Activated naive CD4-positive, alpha-beta T cell treated with anti-CD3 and anti-CD28 coated beads for 36 hours (primary cell): ENCODE measurements at regions not wholly inside any gene's neighbourhood (a gene's known extent, or its start where the extent isn't known, plus 50 kb on each side); places are given as distances from the start of the nearest gene placed in this dataset.

Experiments
- CTCF ChIA-PET: fragments of 350-600 bp; sonication (Branson Sonifier 250); formaldehyde crosslinking; loops from one replicate; lab custom pipeline; 2021; ENCODE audit warnings: antibody characterized with exemption; lab: Charles Lee
- DNase-seq: peaks from one replicate; pipeline ENCODE4 v3.0.0-alpha.2; 2020
- H3K27ac Mint-ChIP-seq: one replicate; pipeline ENCODE4 v1.8.0; 2021; ENCODE audit warnings: mild to moderate bottlenecking, mixed read lengths
- H3K27me3 Mint-ChIP-seq: one replicate; pipeline ENCODE4 v1.8.0; 2021; ENCODE audit warnings: low read depth, mixed read lengths
- H3K36me3 Mint-ChIP-seq: one replicate; pipeline ENCODE4 v1.8.0; 2021; ENCODE audit warnings: low read depth, mixed read lengths
- H3K4me1 Mint-ChIP-seq: one replicate; pipeline ENCODE4 v1.8.0; 2021; ENCODE audit warnings: low read depth, mixed read lengths
- H3K4me3 Mint-ChIP-seq: one replicate; pipeline ENCODE4 v1.8.0; 2021; ENCODE audit warnings: mild to moderate bottlenecking, moderate library complexity, mixed read lengths
- H3K9me3 Mint-ChIP-seq: one replicate; pipeline ENCODE4 v1.8.0; 2021; ENCODE audit warnings: mixed read lengths
- intact Hi-C: fragments of 100-400 bp; cut with micrococcal nuclease; formaldehyde crosslinking; loops from one replicate; pipeline ENCODE4 v1.15.1; 2023

DNA sequence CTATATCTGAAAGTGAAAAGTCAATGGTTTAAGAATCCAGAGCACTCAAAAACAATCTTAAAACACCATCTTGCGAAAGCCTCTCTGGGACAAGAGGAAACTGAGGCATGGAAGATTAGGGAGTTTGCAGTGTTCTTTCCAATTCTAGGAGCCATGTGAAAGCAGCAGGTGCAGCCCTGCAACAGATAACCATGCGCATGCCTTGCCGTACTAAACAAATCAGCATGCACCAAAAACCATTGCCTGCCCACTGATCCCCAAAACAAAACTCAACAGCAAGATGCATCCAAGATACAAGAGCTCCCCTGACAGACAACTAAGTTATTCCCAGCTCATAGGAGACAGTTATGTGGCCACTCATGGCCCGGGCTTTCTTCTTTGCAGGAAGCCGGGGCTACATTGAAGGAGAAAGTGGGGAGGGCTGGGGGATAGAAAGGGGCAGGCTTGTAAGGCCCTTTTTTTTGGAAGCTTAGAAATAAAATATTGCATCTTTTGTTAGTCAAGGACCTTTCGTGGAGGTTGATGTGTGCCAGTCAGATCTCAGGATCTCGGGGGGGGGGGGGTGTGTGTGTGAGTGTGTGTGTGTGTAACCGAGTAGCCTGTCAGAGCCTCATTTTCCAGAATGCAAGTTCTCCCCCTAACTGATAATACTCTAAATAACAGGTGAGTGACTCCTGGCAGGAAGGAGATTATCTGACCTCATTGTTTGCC lies 178.4 kb downstream of the MBOAT1 start:
- no peaks in the 10 kb centered on the region for H3K36me3 Mint-ChIP-seq
- H3K9me3 Mint-ChIP-seq: no peaks in the 10 kb centered on the region
- peaks cover 26% of the 10 kb centered on the region for H3K27me3 Mint-ChIP-seq
- intact Hi-C loops: no loop called here
- CTCF ChIA-PET: no interaction called here
- no peaks in the 10 kb centered on the region for H3K4me1 Mint-ChIP-seq
- H3K4me3 Mint-ChIP-seq: no peak overlapping the region
- DNase-seq: no peak
- H3K27ac Mint-ChIP-seq: no peak overlapping the region

DNA sequence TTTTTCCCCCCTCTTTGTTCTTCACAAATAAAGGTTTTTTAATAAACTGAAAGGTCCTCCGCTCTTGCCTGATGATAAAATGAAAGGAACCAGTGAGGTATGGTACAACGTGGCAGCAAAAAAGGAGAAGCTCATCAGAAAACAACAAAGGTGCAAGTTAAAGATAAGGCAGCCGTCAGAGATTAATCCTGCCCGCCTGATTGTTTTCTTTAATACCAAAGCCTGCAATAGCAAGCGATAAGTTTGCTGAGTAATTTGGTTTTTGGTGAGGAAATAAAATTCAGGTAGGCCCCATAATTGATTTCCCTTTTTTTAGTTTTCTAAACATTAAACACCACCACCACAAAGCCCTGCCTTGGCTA lies 177.9 kb downstream of the MBOAT1 start:
- DNase-seq: no peak
- Mint-ChIP-seq H3K27ac (no peak overlapping the region), H3K4me3 (no peak overlapping the region), H3K36me3 (no peaks in the 10 kb centered on the region), H3K27me3 (peaks cover 26% of the 10 kb centered on the region), H3K4me1 (no peaks in the 10 kb centered on the region), H3K9me3 (no peaks in the 10 kb centered on the region)
- intact Hi-C loops: no loop called here
- CTCF ChIA-PET: no interaction called here

DNA sequence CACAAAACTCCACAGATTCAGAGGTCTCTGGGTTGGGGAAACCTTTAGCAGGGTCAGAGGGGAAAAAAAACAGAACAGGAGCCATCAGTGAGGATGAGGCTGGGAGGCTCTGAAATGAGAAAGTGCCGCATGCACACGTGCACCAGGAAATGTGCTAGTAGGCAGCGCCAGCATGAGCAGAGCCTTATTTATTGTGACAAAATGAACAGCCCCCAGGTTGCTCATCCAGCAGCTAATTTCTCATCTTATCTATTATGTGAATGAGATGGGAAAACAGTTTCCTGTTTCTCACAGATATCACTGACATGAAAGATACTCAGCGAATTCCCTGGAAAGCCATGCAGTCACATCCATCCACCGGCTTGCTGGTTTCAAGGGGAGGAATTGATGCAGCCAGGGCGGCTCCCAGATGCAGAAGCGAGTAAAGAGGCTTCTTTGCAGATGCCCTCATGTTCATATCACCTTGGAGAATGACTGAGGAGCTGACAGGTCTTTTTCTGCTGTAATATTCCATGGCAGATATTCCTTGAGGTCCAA lies 176.1 kb downstream of the MBOAT1 start:
- DNase-seq: no peak
- intact Hi-C loops: no loop called here
- H3K36me3 Mint-ChIP-seq: no peaks in the 10 kb centered on the region
- no peaks in the 10 kb centered on the region for H3K9me3 Mint-ChIP-seq
- no peak overlapping the region for H3K27ac Mint-ChIP-seq
- no peaks in the 10 kb centered on the region for H3K4me1 Mint-ChIP-seq
- no peak overlapping the region for H3K4me3 Mint-ChIP-seq
- CTCF ChIA-PET: no interaction called here
- peaks cover 20% of the 10 kb centered on the region for H3K27me3 Mint-ChIP-seq

DNA sequence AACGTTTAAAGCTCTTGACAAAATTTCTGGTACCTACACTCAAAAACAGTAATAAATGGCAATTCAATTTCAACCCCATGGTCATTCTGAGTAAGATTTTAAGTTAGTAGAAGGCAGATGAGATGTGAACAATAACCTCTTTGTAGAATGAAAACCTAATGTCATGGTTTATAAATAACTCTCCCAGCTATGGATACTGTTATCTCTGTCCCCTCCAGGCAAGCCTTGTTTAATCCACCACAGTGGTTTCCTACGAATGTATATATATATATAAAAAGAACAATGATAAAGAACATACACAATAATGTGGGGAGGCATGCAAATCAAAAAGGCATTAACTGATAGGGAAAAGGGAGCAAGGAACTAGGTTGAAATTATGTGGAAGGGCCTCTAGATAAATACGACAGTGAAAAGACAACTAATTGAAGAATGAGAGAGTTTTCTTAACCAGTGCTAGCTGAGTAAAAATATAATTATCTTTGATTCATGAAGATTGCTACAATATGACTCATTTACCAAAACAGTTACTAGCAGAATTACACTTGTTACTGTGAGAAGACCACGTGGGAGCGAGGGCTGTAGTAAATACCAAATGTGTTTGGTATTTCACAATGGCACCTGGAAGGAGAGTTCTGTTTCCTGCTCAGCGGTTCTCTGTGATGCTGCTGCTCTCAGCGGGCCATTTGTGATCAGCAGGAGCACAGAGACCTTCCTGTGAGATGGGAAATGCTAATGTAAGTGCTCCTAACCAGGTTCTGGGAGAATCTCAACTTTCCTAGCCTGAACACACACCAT lies 173.7 kb downstream of the MBOAT1 start:
- Mint-ChIP-seq H3K36me3 (no peaks in the 10 kb centered on the region), H3K4me3 (no peak overlapping the region), H3K4me1 (no peaks in the 10 kb centered on the region), H3K27me3 (peaks cover 6% of the 10 kb centered on the region), H3K27ac (no peak overlapping the region), H3K9me3 (no peaks in the 10 kb centered on the region)
- intact Hi-C loops: no loop called here
- CTCF ChIA-PET: interaction anchor here (0.6 kb wide), 1 partner anchor 85 kb away, joined by 4 read pairs; no protein-coding TSS in a partner anchor
- DNase-seq: no peak

DNA sequence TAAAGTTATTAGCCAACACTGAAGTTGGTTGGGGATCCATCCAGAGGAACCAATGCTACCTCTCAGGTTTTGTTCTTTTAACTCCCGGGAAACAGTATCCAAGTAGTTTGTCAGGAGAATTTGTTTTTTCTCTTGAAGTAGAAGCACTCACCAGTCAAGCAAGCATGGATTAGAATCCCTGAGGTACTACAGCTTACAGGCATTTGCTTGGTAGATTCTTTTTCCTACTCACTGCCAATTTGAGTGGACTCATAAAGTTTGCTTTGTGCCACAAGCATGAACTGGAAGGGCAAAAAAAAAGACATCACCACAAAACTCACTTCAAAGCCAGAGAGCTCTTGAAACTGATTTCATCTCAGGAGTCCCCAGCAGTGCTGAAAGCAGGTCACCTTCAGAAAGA lies 167.4 kb downstream of the MBOAT1 start:
- no peaks in the 10 kb centered on the region for H3K27me3 Mint-ChIP-seq
- H3K36me3 Mint-ChIP-seq: no peaks in the 10 kb centered on the region
- H3K4me3 Mint-ChIP-seq: no peak overlapping the region
- H3K4me1 Mint-ChIP-seq: no peaks in the 10 kb centered on the region
- intact Hi-C loops: no loop called here
- no peaks in the 10 kb centered on the region for H3K9me3 Mint-ChIP-seq
- DNase-seq: no peak
- CTCF ChIA-PET: interaction anchor here (0.7 kb wide), 1 partner anchor 72 kb away, joined by 4 read pairs; no protein-coding TSS in a partner anchor
- no peak overlapping the region for H3K27ac Mint-ChIP-seq
